ENCODE measurements at regions not wholly inside any gene's neighbourhood (a gene's known extent, or its start where the extent isn't known, plus 50 kb on each side); places are given as distances from the start of the nearest gene placed in this dataset.

DNA sequence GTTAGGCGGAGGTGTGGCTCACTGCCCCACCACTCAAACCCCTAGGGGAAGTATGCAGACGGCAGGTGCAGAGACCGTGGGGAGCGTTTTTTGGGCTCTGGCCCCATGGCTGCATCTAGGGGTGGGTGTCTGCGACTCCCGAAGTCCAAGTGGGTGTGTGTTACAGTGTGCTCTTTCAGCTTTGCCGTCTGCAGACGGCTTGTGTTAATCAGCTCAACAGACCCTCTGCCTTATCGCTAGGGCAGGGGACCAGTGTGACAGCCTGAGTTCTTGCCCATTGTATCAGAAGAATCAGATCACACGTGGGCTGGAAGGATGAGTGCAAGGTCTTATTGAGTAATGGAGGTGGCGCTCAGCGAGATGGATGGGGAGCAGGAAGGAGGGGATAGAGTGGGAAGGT lies 162.8 kb downstream of the ENC1 start:
- no peak for TF ChIP-seq CTCF (IDR thresholded peaks at IDR 0.05; ENCODE audit: unreplicated experiment)
- no peak overlapping the region for H3K27ac Mint-ChIP-seq
- DNase-seq (ENCODE audit: low spot score, unreplicated experiment): no peak

DNA sequence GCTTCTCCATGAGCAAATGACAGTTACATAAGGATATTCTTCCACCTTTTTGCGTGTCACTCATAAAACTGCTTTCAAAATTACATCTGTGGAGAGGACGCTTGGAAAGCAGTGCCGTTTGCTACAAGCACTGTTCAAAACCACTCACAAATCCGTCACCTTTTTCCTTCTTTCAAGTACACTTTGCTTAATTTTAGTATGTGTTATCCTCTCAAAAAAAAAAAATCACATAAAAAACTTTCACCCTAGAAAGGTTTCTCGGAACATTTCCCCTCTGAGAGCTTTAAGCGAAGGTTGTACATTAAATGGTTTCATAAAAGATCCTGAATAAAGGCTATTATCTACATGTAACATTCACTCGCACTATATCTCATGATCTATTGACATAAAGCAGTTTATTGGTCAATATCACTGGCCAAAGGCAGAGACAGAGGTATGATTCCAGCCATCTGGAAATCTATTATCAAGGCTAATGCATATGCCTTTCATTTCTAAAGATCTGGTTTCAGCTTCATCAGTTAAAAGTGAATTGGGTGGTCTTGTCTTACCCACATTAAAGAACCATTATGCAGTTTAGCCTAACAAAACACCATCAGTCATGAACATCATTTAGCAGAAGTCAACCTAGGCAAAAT lies 163.6 kb downstream of the ENC1 start:
- no peaks in the 10 kb centered on the region for H3K9me3 Mint-ChIP-seq (ENCODE audit: low read depth)
- no peaks in the 10 kb centered on the region for H3K36me3 Mint-ChIP-seq (ENCODE audit: insufficient read depth)
- peaks cover 12% of the 10 kb centered on the region for H3K27me3 Mint-ChIP-seq
- peaks cover 11% of the 10 kb centered on the region for H3K4me1 Mint-ChIP-seq (ENCODE audit: low read depth)
- TF ChIP-seq CTCF (IDR thresholded peaks at IDR 0.05; ENCODE audit: unreplicated experiment): no peak
- H3K27ac Mint-ChIP-seq: no peak overlapping the region
- DNase-seq (ENCODE audit: low spot score, unreplicated experiment): no peak
- no peak overlapping the region for H3K4me3 Mint-ChIP-seq (ENCODE audit: low read depth)

More for the DNA sequence above, 162.8 kb downstream of the ENC1 start:
- peaks cover 11% of the 10 kb centered on the region for H3K4me1 Mint-ChIP-seq (ENCODE audit: low read depth)
- peaks cover 12% of the 10 kb centered on the region for H3K27me3 Mint-ChIP-seq
- no peaks in the 10 kb centered on the region for H3K9me3 Mint-ChIP-seq (ENCODE audit: low read depth)
- no peak overlapping the region for H3K4me3 Mint-ChIP-seq (ENCODE audit: low read depth)
- H3K36me3 Mint-ChIP-seq (ENCODE audit: insufficient read depth): no peaks in the 10 kb centered on the region

DNA sequence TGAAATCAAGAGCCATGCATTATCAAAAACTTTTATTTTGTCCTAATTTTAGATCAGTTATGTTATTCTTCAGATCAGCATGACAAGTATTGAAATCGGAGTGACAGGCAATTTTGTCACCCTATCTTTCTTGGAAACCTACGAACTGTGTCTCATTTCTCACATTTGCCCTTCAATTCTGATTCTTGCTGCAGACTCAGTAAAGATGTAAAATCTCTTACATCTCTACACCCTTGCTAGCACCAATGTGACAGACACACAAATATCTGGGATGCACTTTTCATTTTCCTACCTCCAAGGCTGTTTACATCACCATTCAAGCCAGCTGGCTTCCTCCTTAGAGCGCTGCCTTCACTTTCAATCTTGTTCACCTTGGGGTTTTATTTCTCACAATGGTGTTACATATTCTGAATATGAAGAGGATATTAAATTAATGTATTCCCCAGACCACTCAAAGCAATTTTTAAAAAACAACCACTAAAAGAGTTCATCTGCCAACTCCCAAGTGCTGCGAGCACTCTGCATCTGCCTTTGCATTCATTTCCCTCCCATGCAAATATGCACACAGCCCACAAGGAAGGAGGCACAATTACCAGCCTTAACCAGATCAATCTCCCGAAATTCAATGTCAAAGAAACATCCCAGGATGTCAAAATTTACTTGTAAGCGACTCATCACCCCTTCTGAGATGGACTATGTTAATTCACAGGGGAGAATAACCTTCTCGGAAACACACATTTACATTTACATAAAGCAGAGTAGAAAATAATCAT lies 164.3 kb downstream of the ENC1 start:
- peaks cover 12% of the 10 kb centered on the region for H3K27me3 Mint-ChIP-seq
- no peaks in the 10 kb centered on the region for H3K36me3 Mint-ChIP-seq (ENCODE audit: insufficient read depth)
- H3K9me3 Mint-ChIP-seq (ENCODE audit: low read depth): no peaks in the 10 kb centered on the region
- TF ChIP-seq CTCF (IDR thresholded peaks at IDR 0.05; ENCODE audit: unreplicated experiment): no peak
- H3K4me3 Mint-ChIP-seq (ENCODE audit: low read depth): no peak overlapping the region
- peaks cover 11% of the 10 kb centered on the region for H3K4me1 Mint-ChIP-seq (ENCODE audit: low read depth)
- H3K27ac Mint-ChIP-seq: no peak overlapping the region
- no peak for DNase-seq (ENCODE audit: low spot score, unreplicated experiment)

DNA sequence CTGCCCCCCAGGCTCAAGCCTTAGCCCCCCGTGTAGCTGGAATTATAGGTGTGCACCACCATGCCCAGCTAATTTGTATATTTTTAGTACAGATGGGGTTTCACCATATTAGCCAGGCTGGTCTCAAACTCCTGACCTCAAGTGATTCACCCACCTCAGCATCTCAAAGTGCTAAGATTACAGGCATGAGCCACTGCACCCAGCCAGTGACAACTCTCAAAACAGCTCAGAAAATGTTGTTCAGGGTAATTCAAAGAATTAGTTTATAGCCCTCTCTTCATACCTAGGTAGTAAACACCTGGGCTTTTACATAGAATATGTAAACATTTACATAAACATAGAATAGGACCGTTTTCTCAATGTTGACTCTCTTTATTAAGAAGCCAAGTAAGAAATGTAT lies 168.7 kb downstream of the ENC1 start:
- Mint-ChIP-seq H3K4me1 (ENCODE audit: low read depth) (peaks cover 4% of the 10 kb centered on the region), H3K9me3 (ENCODE audit: low read depth) (peaks cover 4% of the 10 kb centered on the region), H3K4me3 (ENCODE audit: low read depth) (no peak overlapping the region)

More for the DNA sequence above, 168.7 kb downstream of the ENC1 start:
- no peak overlapping the region for H3K27ac Mint-ChIP-seq
- no peak for DNase-seq (ENCODE audit: low spot score, unreplicated experiment)
- H3K36me3 Mint-ChIP-seq (ENCODE audit: insufficient read depth): no peaks in the 10 kb centered on the region
- H3K27me3 Mint-ChIP-seq: peaks cover 3% of the 10 kb centered on the region
- no peak for TF ChIP-seq CTCF (IDR thresholded peaks at IDR 0.05; ENCODE audit: unreplicated experiment)
